Astrocyte (in vitro differentiated cells and primary cell): ENCODE measurements at regions not wholly inside any gene's neighbourhood (a gene's known extent, or its start where the extent isn't known, plus 50 kb on each side); places are given as distances from the start of the nearest gene placed in this dataset.

Experiments used
- DNase-seq: peaks from one replicate; pipeline ENCODE4 v3.0.0-alpha.2; 2010; ENCODE audit warnings: low read depth
- FAIRE-seq: peaks from 2 replicates; lab custom pipeline; 2011; peaks lifted over from hg19 to GRCh38; lab: Jason Lieb, UNC
- H2AFZ ChIP-seq: 2 replicates; pipeline ENCODE4 v1.6.0; 2012; ENCODE audit warnings: low read depth, low read length, inconsistent platforms
- H3K27ac ChIP-seq: 2 replicates; pipeline ENCODE4 v1.5.1; 2011; ENCODE audit warnings: low read depth, low read length, inconsistent platforms
- H3K27me3 ChIP-seq: 2 replicates; pipeline ENCODE4 v1.6.0; 2011; ENCODE audit warnings: low read length, inconsistent platforms; ENCODE audit not compliant: insufficient read depth
- H3K36me3 ChIP-seq: 2 replicates; pipeline ENCODE4 v1.5.1; 2011; ENCODE audit warnings: low read length, inconsistent platforms; ENCODE audit not compliant: insufficient read depth
- H3K4me1 ChIP-seq: 2 replicates; pipeline ENCODE4 v1.5.1; 2011; ENCODE audit warnings: low read length, inconsistent platforms; ENCODE audit not compliant: insufficient read depth
- H3K4me2 ChIP-seq: 2 replicates; pipeline ENCODE4 v1.6.0; 2012; ENCODE audit warnings: low read length, inconsistent platforms
- H3K4me3 ChIP-seq: 2 replicates; pipeline ENCODE4 v1.5.1; 2011; ENCODE audit warnings: low read depth, mild to moderate bottlenecking, low read length, inconsistent platforms; ENCODE audit not compliant: insufficient read depth
- H3K79me2 ChIP-seq: 2 replicates; pipeline ENCODE4 v1.6.0; 2012; ENCODE audit warnings: mild to moderate bottlenecking, low read length, inconsistent platforms; ENCODE audit not compliant: insufficient read depth
- H3K9ac ChIP-seq: 2 replicates; pipeline ENCODE4 v1.6.0; 2012; ENCODE audit warnings: mild to moderate bottlenecking, low read length, inconsistent platforms
- H3K9me3 ChIP-seq: 2 replicates; pipeline ENCODE4 v1.5.1; 2012; ENCODE audit warnings: low read depth, mild to moderate bottlenecking, low read length, inconsistent platforms; ENCODE audit not compliant: insufficient read depth
- H4K20me1 ChIP-seq: 2 replicates; pipeline ENCODE4 v1.6.0; 2012; ENCODE audit warnings: low read length, inconsistent platforms; ENCODE audit not compliant: insufficient read depth
- H3K27ac Mint-ChIP-seq: one replicate; pipeline ENCODE4 v1.8.0; 2021; ENCODE audit warnings: mild to moderate bottlenecking, mixed read lengths; ENCODE audit not compliant: unreplicated experiment
- H3K27me3 Mint-ChIP-seq: one replicate; pipeline ENCODE4 v1.8.0; 2021; ENCODE audit warnings: low read depth, mixed read lengths; ENCODE audit not compliant: unreplicated experiment
- H3K36me3 Mint-ChIP-seq: one replicate; pipeline ENCODE4 v1.8.0; 2021; ENCODE audit warnings: low read depth, mixed read lengths; ENCODE audit not compliant: unreplicated experiment
- H3K4me1 Mint-ChIP-seq: one replicate; pipeline ENCODE4 v1.8.0; 2021; ENCODE audit warnings: low read depth, mixed read lengths; ENCODE audit not compliant: unreplicated experiment
- H3K4me3 Mint-ChIP-seq: one replicate; pipeline ENCODE4 v1.8.0; 2021; ENCODE audit warnings: mild to moderate bottlenecking, moderate library complexity, mixed read lengths; ENCODE audit not compliant: unreplicated experiment
- H3K9me3 Mint-ChIP-seq: one replicate; pipeline ENCODE4 v1.8.0; 2021; ENCODE audit warnings: mild to moderate bottlenecking, mixed read lengths; ENCODE audit not compliant: unreplicated experiment
- EZH2 ChIP-seq: IDR thresholded peaks from 2 replicates; pipeline ENCODE4 v1.6.1; 2012; ENCODE audit warnings: mild to moderate bottlenecking, low read length, inconsistent platforms; ENCODE audit not compliant: insufficient read depth
- TF ChIP-seq, protein P1 (sequence below): IDR thresholded peaks from 2 replicates; pipeline ENCODE4 v1.5.1; 2011; ENCODE audit warnings: low read depth, mild to moderate bottlenecking, inconsistent platforms, low read length, moderate library complexity; ENCODE audit not compliant: insufficient read depth

- TF ChIP-seq, protein P1, sequence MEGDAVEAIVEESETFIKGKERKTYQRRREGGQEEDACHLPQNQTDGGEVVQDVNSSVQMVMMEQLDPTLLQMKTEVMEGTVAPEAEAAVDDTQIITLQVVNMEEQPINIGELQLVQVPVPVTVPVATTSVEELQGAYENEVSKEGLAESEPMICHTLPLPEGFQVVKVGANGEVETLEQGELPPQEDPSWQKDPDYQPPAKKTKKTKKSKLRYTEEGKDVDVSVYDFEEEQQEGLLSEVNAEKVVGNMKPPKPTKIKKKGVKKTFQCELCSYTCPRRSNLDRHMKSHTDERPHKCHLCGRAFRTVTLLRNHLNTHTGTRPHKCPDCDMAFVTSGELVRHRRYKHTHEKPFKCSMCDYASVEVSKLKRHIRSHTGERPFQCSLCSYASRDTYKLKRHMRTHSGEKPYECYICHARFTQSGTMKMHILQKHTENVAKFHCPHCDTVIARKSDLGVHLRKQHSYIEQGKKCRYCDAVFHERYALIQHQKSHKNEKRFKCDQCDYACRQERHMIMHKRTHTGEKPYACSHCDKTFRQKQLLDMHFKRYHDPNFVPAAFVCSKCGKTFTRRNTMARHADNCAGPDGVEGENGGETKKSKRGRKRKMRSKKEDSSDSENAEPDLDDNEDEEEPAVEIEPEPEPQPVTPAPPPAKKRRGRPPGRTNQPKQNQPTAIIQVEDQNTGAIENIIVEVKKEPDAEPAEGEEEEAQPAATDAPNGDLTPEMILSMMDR = no peak
- no peak for TF ChIP-seq EZH2
- H3K27ac ChIP-seq = no peak overlapping the region
- no peaks in the 10 kb centered on the region for H3K9me3 ChIP-seq
Observed at GRCh38 chr10:123357421-123357930, 203.3 kb downstream of the BUB3 start.

DNA sequence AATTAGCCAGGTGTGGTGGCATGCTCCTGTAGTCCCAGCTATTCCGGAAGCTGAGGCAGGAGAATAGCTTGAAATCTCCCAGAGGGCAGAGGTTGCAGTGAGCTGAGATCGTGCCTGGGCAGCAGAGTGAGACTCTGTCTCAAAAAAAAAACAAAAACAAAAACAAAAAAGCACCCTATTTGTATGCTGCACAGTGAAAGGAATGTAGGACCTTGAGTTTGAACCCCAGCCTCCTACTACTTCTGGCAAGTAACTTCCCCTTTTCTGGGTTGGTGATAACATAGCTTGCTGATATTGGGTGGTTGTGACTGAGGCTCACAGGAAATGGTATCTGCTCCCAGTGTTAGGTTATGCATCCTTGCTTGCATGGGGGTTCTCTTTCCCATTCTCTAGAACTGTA is 205.3 kb downstream of the BUB3 start:
- TF ChIP-seq EZH2 = no peak
- TF ChIP-seq, protein P1 = no peak
- Histone ChIP-seq H3K9me3 (no peaks in the 10 kb centered on the region), H3K4me2 (no peak overlapping the region), H3K4me1 (no peaks in the 10 kb centered on the region), H3K36me3 (no peaks in the 10 kb centered on the region), H3K4me3 (no peak overlapping the region), H3K9ac (no peak overlapping the region), H3K27me3 (peaks cover 5% of the 10 kb centered on the region), H3K79me2 (no peaks in the 10 kb centered on the region), H3K27ac (no peak overlapping the region), H4K20me1 (no peaks in the 10 kb centered on the region), H2AFZ (no peak overlapping the region)
- no peaks in the 10 kb centered on the region for H3K4me1 Mint-ChIP-seq
- peaks cover 12% of the 10 kb centered on the region for H3K27me3 Mint-ChIP-seq
- H3K4me3 Mint-ChIP-seq = no peak overlapping the region
- no peak for FAIRE-seq
- no peak overlapping the region for H3K27ac Mint-ChIP-seq
- DNase-seq = no peak
- peaks cover 2% of the 10 kb centered on the region for H3K9me3 Mint-ChIP-seq
- peaks cover 2% of the 10 kb centered on the region for H3K36me3 Mint-ChIP-seq

More at GRCh38 chr10:123357421-123357930, 203.3 kb downstream of the BUB3 start:
- no peak overlapping the region for H3K27ac Mint-ChIP-seq
- H3K27me3 Mint-ChIP-seq = peaks cover 12% of the 10 kb centered on the region
- H3K27me3 ChIP-seq = peaks cover 5% of the 10 kb centered on the region
- H2AFZ ChIP-seq = no peak overlapping the region
- H3K4me1 Mint-ChIP-seq = no peaks in the 10 kb centered on the region
- no peak overlapping the region for H3K4me3 Mint-ChIP-seq
- H3K4me1 ChIP-seq = no peaks in the 10 kb centered on the region
- H3K79me2 ChIP-seq = no peaks in the 10 kb centered on the region
- FAIRE-seq (no peak), DNase-seq (no peak)
- H3K9ac ChIP-seq = no peak overlapping the region
- peaks cover 2% of the 10 kb centered on the region for H3K9me3 Mint-ChIP-seq
- no peak overlapping the region for H3K4me3 ChIP-seq
- H4K20me1 ChIP-seq = no peaks in the 10 kb centered on the region
- H3K36me3 Mint-ChIP-seq = peaks cover 2% of the 10 kb centered on the region
- no peaks in the 10 kb centered on the region for H3K36me3 ChIP-seq
- H3K4me2 ChIP-seq = no peak overlapping the region

- H3K36me3 Mint-ChIP-seq = peaks cover 4% of the 10 kb centered on the region
- no peak overlapping the region for H3K4me2 ChIP-seq
- no peak for TF ChIP-seq EZH2
- TF ChIP-seq, protein P1 = no peak
Observed at GRCh38 chr10:123361832-123362231, 207.6 kb downstream of the BUB3 start.

More at GRCh38 chr10:123361832-123362231, 207.6 kb downstream of the BUB3 start:
- no peak for DNase-seq
- no peak for FAIRE-seq
- Histone ChIP-seq H3K4me1 (no peaks in the 10 kb centered on the region), H4K20me1 (no peaks in the 10 kb centered on the region), H3K79me2 (no peaks in the 10 kb centered on the region), H3K27ac (no peak overlapping the region), H3K9me3 (no peaks in the 10 kb centered on the region), H3K27me3 (peaks cover 3% of the 10 kb centered on the region), H3K4me3 (no peak overlapping the region), H2AFZ (no peak overlapping the region), H3K36me3 (no peaks in the 10 kb centered on the region), H3K9ac (no peak overlapping the region)
- Mint-ChIP-seq H3K27ac (no peak overlapping the region), H3K9me3 (peaks cover 2% of the 10 kb centered on the region), H3K27me3 (peaks cover 12% of the 10 kb centered on the region), H3K4me3 (no peak overlapping the region), H3K4me1 (no peaks in the 10 kb centered on the region)
